Ovary (tissue), 7 donors: ENCODE measurements at regions not wholly inside any gene's neighbourhood (a gene's known extent, or its start where the extent isn't known, plus 50 kb on each side); places are given as distances from the start of the nearest gene placed in this dataset.

ENCODE experiments used
- DNase-seq, 5 donors: peaks; one replicate each; pipeline ENCODE4 v3.0.0-alpha.2; 2019 to 2020
- H3K27ac ChIP-seq, 2 donors: fragments of 200-600 bp; one replicate each; pipeline versions ENCODE4 v1.5.1 to v1.8.0; 2019 to 2022
- H3K27me3 ChIP-seq: fragments of 200-600 bp; one replicate; pipeline ENCODE4 v1.8.0; 2022
- H3K36me3 ChIP-seq: fragments of 200-600 bp; sonication (generic); one replicate; pipeline ENCODE4 v1.5.1; 2019
- H3K4me1 ChIP-seq: one replicate; pipeline ENCODE4 v1.8.1; 2013; ENCODE audit warnings: mild to moderate bottlenecking, moderate library complexity; ENCODE audit not compliant: insufficient read depth
- H3K4me3 ChIP-seq: fragments of 200-600 bp; sonication (generic); one replicate; pipeline ENCODE4 v1.5.1; 2017
- H3K9me3 ChIP-seq, 2 donors: fragments of 200-600 bp in 1 of 2; sonication (generic) in 1 of 2; one replicate each; pipeline versions ENCODE4 v1.5.1 to v1.8.1; 2013 to 2019; ENCODE audit warnings: mild to moderate bottlenecking in 1 of 2, moderate library complexity in 1 of 2
- EP300 ChIP-seq: sonication (generic); formaldehyde crosslinking; IDR thresholded peaks from one replicate; pipeline ENCODE4 v1.6.1; 2017; ENCODE audit warnings: antibody characterized with exemption
- POLR2A ChIP-seq: fragments of 450-650 bp; IDR thresholded peaks from one replicate; pipeline ENCODE4 v1.6.1; 2017; ENCODE audit warnings: antibody characterized with exemption, mild to moderate bottlenecking, moderate library complexity
- WGBS, 3 donors: extraction: QIAGEN DNeasy Blood & Tissue Kit in 1 of 3; methylation state at CpG; one replicate each; pipeline versions ENCODE4 v1.1.5 to v1.1.7; 2013 to 2017; 5-methylcytosine and 5-hydroxymethylcytosine counted together
- intact Hi-C, 4 donors: fragments of 100-400 bp; cut with DNase I; formaldehyde crosslinking; loops; one replicate each; pipeline versions ENCODE4 v1.11.0 to v1.15.1; 2022 to 2023
- TF ChIP-seq, protein P1 (sequence below), 3 donors: fragments of 450-650 bp in 2 of 3; fragments of 200-600 bp in 1 of 3; IDR thresholded peaks; one replicate each; pipeline versions ENCODE4 v1.5.1 to v1.8.0; 2016 to 2022; ENCODE audit warnings: antibody characterized with exemption in 3 of 3, mild to moderate bottlenecking in 1 of 3
- donor health status: DM: no; HTN: no; CAD: no; lungs with moderate emphysema.
- donor health status: DM: no; HTN: no; CAD: no.
- donor health status: Bipolar disorder and iron deficiency.
- donor health status: DM: no; HTN: no; CAD: no.
- donor health status: DM: yes; HTN: yes; CAD: no.

DNA sequence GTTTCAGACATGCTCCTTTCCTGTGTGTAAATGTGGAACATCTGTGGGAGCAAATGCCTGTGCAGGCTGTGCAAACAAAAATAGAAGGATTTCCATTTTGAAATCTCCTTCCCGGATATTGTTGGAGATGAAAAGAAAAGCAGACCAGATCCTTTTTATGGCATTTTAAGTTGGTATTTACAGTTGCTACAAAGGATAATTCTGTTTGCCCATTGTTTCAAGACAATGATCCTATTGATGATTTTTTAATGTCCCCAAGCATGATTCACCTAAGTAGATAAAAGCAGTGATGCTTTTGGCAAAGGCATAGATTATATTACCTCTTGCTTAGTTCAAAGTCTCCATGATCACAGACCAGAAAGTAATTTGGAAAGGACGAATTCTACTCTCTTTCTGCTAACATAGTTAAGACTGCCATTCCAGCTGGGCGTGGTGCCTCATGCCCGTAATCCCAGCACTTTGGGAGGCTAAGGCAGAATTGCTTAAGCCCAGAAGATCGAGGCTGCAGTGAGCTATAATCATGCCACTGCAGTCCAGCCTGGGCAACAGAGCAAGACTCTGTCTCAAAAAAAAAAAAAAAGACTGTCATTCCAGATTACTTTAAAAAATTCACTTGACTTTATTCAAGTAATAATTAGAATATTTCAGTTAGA is 209.6 kb upstream of the SLC39A10 start:
- H3K27ac ChIP-seq: no peak overlapping the region
- no peaks in the 10 kb centered on the region for H3K4me1 ChIP-seq
- intact Hi-C loops: no loop called here
- DNase-seq: no peak
- WGBS, 3 donors: 81 to 86% (median 84%) methylated on average over 5 of the region's 5 CpGs
- TF ChIP-seq, protein P1, sequence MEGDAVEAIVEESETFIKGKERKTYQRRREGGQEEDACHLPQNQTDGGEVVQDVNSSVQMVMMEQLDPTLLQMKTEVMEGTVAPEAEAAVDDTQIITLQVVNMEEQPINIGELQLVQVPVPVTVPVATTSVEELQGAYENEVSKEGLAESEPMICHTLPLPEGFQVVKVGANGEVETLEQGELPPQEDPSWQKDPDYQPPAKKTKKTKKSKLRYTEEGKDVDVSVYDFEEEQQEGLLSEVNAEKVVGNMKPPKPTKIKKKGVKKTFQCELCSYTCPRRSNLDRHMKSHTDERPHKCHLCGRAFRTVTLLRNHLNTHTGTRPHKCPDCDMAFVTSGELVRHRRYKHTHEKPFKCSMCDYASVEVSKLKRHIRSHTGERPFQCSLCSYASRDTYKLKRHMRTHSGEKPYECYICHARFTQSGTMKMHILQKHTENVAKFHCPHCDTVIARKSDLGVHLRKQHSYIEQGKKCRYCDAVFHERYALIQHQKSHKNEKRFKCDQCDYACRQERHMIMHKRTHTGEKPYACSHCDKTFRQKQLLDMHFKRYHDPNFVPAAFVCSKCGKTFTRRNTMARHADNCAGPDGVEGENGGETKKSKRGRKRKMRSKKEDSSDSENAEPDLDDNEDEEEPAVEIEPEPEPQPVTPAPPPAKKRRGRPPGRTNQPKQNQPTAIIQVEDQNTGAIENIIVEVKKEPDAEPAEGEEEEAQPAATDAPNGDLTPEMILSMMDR (IDR thresholded peaks at IDR 0.05): no peak
- TF ChIP-seq EP300 (no peak), POLR2A (no peak)
- H3K9me3 ChIP-seq: no peaks in the 10 kb centered on the region
- H3K27me3 ChIP-seq: no peaks in the 10 kb centered on the region
- no peak overlapping the region for H3K4me3 ChIP-seq
- no peaks in the 10 kb centered on the region for H3K36me3 ChIP-seq

- DNase-seq: no peak
- no peaks in the 10 kb centered on the region for H3K27me3 ChIP-seq
- peaks cover 0 to 2% of the 10 kb centered on the region in 2 donors for H3K9me3 ChIP-seq
- no peaks in the 10 kb centered on the region for H3K4me1 ChIP-seq
- intact Hi-C loops: no loop called here
- no peaks in the 10 kb centered on the region for H3K36me3 ChIP-seq
- no peak overlapping the region for H3K4me3 ChIP-seq
- H3K27ac ChIP-seq: no peak overlapping the region
- 24 to 34% (median 29%) methylated on average over 1 of the region's 1 CpG for WGBS, 3 donors
- TF ChIP-seq, protein P1 (IDR thresholded peaks at IDR 0.05): no peak
- TF ChIP-seq POLR2A (no peak), EP300 (no peak)
Observed at GRCh38 chr2:195445639-195446038, 211.4 kb upstream of the SLC39A10 start.

GRCh38 chr2:195443926-195444325 is 213.1 kb upstream of the SLC39A10 start:
- Histone ChIP-seq H3K27me3 (no peaks in the 10 kb centered on the region), H3K9me3 (peaks cover 0 to 4% of the 10 kb centered on the region in 2 donors), H3K27ac (no peak overlapping the region), H3K36me3 (no peaks in the 10 kb centered on the region), H3K4me3 (no peak overlapping the region), H3K4me1 (no peaks in the 10 kb centered on the region)
- TF ChIP-seq, protein P1 (IDR thresholded peaks at IDR 0.05): no peak
- no peak for TF ChIP-seq EP300
- no peak for TF ChIP-seq POLR2A
- intact Hi-C loops: no loop called here
- 3 to 10% (median 4%) methylated on average over 2 of the region's 2 CpGs for WGBS, 3 donors
- DNase-seq: no peak

GRCh38 chr2:195442458-195443175 is 214.4 kb upstream of the SLC39A10 start:
- TF ChIP-seq, protein P1 (IDR thresholded peaks at IDR 0.05): no peak
- TF ChIP-seq POLR2A (no peak), EP300 (no peak)
- H3K27me3 ChIP-seq: no peaks in the 10 kb centered on the region
- intact Hi-C loops: no loop called here
- no peak for DNase-seq
- no peak overlapping the region for H3K4me3 ChIP-seq
- WGBS, 3 donors: 91 to 95% (median 93%) methylated on average over 3 of the region's 3 CpGs
- H3K27ac ChIP-seq: no peak overlapping the region
- H3K36me3 ChIP-seq: no peaks in the 10 kb centered on the region
- no peaks in the 10 kb centered on the region for H3K4me1 ChIP-seq
- peaks cover 0 to 4% of the 10 kb centered on the region in 2 donors for H3K9me3 ChIP-seq
